Breast epithelium (tissue), 3 donors: ENCODE measurements at regions not wholly inside any gene's neighbourhood (a gene's known extent, or its start where the extent isn't known, plus 50 kb on each side); places are given as distances from the start of the nearest gene placed in this dataset.

Experiments used
- POLR2A ChIP-seq: fragments of 450-650 bp; IDR thresholded peaks from one replicate; pipeline ENCODE4 v1.6.1; 2016; ENCODE audit warnings: antibody characterized with exemption, mild to moderate bottlenecking, moderate library complexity
- POLR2AphosphoS5 ChIP-seq, 3 donors: sonication (generic); formaldehyde crosslinking; IDR thresholded peaks; one replicate each; pipeline ENCODE4 v1.6.1; 2017; ENCODE audit warnings: antibody characterized with exemption in 3 of 3
- TF ChIP-seq, protein P1 (sequence below), 3 donors: fragments of 450-650 bp; IDR thresholded peaks; one replicate each; pipeline ENCODE4 v1.5.1; 2016 to 2017; ENCODE audit warnings: antibody characterized with exemption in 3 of 3, mild to moderate bottlenecking in 3 of 3, moderate library complexity in 3 of 3

DNA sequence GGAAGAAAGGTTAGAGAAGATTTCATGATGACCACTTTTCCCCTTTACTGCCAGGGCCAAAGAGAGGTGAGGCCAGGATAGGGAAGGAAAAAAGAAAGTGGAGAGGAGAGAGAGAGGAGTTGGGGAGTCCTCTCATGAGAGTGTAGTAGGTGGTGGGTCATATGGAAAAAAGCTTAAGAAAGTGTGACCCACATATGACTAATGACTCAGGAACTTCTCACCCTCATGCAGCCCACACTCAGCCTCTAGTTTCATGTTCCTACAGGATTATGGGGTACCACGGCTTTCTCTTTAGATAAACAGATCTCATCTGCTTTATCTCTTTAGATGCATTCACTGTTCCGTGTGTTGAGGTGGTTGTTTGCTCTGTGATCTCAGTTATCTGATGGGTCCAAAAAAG, 462.5 kb upstream of the IGFBP3 start:
- TF ChIP-seq POLR2A (no peak), POLR2AphosphoS5 (IDR thresholded peaks at IDR 0.05) (no peak)
- TF ChIP-seq, protein P1, sequence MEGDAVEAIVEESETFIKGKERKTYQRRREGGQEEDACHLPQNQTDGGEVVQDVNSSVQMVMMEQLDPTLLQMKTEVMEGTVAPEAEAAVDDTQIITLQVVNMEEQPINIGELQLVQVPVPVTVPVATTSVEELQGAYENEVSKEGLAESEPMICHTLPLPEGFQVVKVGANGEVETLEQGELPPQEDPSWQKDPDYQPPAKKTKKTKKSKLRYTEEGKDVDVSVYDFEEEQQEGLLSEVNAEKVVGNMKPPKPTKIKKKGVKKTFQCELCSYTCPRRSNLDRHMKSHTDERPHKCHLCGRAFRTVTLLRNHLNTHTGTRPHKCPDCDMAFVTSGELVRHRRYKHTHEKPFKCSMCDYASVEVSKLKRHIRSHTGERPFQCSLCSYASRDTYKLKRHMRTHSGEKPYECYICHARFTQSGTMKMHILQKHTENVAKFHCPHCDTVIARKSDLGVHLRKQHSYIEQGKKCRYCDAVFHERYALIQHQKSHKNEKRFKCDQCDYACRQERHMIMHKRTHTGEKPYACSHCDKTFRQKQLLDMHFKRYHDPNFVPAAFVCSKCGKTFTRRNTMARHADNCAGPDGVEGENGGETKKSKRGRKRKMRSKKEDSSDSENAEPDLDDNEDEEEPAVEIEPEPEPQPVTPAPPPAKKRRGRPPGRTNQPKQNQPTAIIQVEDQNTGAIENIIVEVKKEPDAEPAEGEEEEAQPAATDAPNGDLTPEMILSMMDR (IDR thresholded peaks at IDR 0.05): no peak
